ENCODE measurements at regions not wholly inside any gene's neighbourhood (a gene's known extent, or its start where the extent isn't known, plus 50 kb on each side); places are given as distances from the start of the nearest gene placed in this dataset.

GRCh38 chr5:35370871-35371270, 140.6 kb upstream of the PRLR start:
- Histone ChIP-seq H3K9me3 (no peaks in the 10 kb centered on the region), H3K9ac (no peak overlapping the region), H3K4me1 (no peaks in the 10 kb centered on the region), H3K36me3 (no peaks in the 10 kb centered on the region), H3K27ac (no peak overlapping the region), H3K4me3 (no peak overlapping the region), H3K27me3 (no peaks in the 10 kb centered on the region), H4K20me1 (no peaks in the 10 kb centered on the region), H3K4me2 (no peak overlapping the region)
- TF ChIP-seq Cebpa-rat (IDR thresholded peaks at IDR 0.05): no peak

- Histone ChIP-seq H3K4me1 (no peaks in the 10 kb centered on the region), H3K27me3 (no peaks in the 10 kb centered on the region), H3K9ac (no peak overlapping the region), H3K36me3 (no peaks in the 10 kb centered on the region), H3K4me2 (no peak overlapping the region), H3K9me3 (no peaks in the 10 kb centered on the region), H4K20me1 (no peaks in the 10 kb centered on the region), H3K27ac (no peak overlapping the region), H3K4me3 (no peak overlapping the region)
- no peak for TF ChIP-seq Cebpa-rat (IDR thresholded peaks at IDR 0.05)
Measured at GRCh38 chr5:35369965-35370790, 139.9 kb upstream of the PRLR start.

- no peak for TF ChIP-seq Cebpa-rat (IDR thresholded peaks at IDR 0.05)
- Histone ChIP-seq H3K4me1 (no peaks in the 10 kb centered on the region), H3K4me2 (no peak overlapping the region), H3K36me3 (no peaks in the 10 kb centered on the region), H3K9me3 (no peaks in the 10 kb centered on the region), H3K27ac (no peak overlapping the region), H3K27me3 (no peaks in the 10 kb centered on the region), H4K20me1 (no peaks in the 10 kb centered on the region), H3K4me3 (no peak overlapping the region), H3K9ac (no peak overlapping the region)
Measured at GRCh38 chr5:35367526-35367925, 137.2 kb upstream of the PRLR start.

DNA sequence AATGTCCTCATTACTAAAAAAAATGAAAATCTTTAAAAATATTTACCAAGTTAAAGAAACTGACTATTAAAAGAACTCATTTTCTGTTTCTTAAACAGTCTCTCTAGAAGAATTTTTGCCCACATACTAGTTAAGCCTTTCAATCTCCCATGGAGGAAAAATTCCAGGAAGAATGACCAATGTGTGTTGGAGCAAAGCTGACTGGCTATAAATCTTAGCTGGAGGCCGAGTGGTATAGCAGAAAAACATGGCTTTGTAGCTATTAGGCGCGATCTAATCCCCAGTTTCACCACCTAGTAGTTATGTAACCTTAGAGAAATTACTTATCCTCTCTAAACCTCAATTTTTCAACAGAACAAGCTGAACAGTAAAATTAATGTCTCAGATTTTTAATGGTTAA, 135.5 kb upstream of the PRLR start:
- Histone ChIP-seq H3K27me3 (no peaks in the 10 kb centered on the region), H3K4me2 (no peak overlapping the region), H3K4me3 (no peak overlapping the region), H3K9ac (no peak overlapping the region), H3K9me3 (no peaks in the 10 kb centered on the region), H3K36me3 (no peaks in the 10 kb centered on the region), H3K4me1 (no peaks in the 10 kb centered on the region), H3K27ac (no peak overlapping the region), H4K20me1 (no peaks in the 10 kb centered on the region)
- TF ChIP-seq Cebpa-rat (IDR thresholded peaks at IDR 0.05): no peak

DNA sequence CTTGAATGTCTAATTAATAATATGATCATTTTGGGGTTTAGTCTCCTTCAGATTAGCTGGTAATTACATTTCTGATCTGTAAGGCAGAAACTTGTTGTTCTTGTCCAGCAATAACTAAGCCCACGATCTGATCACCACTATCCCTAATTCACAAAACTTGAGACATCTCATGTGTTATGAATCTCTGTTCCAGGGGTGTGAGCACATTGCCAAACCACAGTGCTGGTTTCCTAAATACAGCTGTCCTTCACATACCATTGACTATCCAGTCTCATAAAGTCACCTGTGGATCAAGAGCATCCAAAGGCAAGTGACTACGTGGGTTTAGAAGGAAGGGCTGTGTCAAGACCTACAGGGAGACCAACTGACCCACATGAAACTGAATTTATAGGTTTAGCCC, 134.1 kb upstream of the PRLR start:
- no peak for TF ChIP-seq Cebpa-rat (IDR thresholded peaks at IDR 0.05)
- Histone ChIP-seq H3K9me3 (no peaks in the 10 kb centered on the region), H3K4me2 (no peak overlapping the region), H4K20me1 (no peaks in the 10 kb centered on the region), H3K9ac (no peak overlapping the region), H3K27ac (no peak overlapping the region), H3K27me3 (no peaks in the 10 kb centered on the region), H3K4me3 (no peak overlapping the region), H3K4me1 (no peaks in the 10 kb centered on the region), H3K36me3 (no peaks in the 10 kb centered on the region)

DNA sequence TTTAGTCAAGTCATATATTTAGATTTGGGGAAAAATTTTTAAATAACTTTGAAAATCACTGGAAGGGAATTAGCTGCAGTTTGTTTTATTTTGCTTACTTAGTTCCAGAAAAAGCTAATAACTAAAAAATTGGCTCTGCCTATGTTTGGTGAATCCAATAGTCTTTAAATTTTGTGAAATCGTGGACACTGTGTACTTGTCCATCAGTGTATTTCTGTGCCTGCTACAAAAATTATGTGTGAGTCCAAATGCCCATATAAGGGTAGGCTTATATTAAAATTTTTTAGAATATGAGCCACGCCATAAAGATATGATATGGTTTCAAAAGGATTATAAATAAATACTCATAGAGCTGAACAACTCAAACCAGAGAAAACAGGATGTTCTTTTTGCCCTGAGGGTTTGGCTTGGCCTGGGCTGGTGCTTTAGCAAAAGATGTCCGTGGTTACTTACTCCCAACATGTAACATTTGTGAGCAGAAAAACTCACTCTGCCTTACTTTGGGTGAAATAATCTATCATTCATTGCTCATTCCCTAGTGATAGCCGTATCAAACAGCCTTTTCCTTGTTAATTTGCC, 133.2 kb upstream of the PRLR start:
- no peak for TF ChIP-seq Cebpa-rat (IDR thresholded peaks at IDR 0.05)
- no peak overlapping the region for H3K4me2 ChIP-seq

DNA sequence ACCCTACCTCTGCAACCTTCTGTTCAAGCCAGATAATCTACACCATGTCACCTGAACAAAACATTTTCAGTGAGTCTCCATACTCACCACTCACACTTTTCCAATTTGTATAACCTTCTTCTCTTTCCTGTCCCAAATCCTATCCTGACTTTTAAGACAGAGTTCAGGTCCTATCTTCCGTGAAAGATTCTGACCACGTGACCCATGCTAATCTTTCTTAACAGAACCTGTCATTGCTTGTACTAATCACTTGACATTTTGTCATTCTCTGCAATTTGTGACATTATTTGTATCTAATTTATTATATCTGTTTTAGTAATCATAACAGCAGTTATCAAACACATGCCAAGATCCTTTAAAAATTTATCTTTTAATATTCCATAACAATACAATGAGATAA, 132.5 kb upstream of the PRLR start:
- no peak overlapping the region for H3K4me3 ChIP-seq
- no peak overlapping the region for H3K4me2 ChIP-seq
- H3K4me1 ChIP-seq: no peaks in the 10 kb centered on the region
- H3K36me3 ChIP-seq: no peaks in the 10 kb centered on the region
- TF ChIP-seq Cebpa-rat (IDR thresholded peaks at IDR 0.05): no peak
- H4K20me1 ChIP-seq: no peaks in the 10 kb centered on the region
- H3K27me3 ChIP-seq: no peaks in the 10 kb centered on the region
- H3K9me3 ChIP-seq: no peaks in the 10 kb centered on the region
- H3K9ac ChIP-seq: no peak overlapping the region
- H3K27ac ChIP-seq: no peak overlapping the region

More for the DNA sequence above, 133.2 kb upstream of the PRLR start:
- no peaks in the 10 kb centered on the region for H3K36me3 ChIP-seq
- H3K9ac ChIP-seq: no peak overlapping the region
- no peak overlapping the region for H3K4me3 ChIP-seq
- no peaks in the 10 kb centered on the region for H3K4me1 ChIP-seq
- H3K27me3 ChIP-seq: no peaks in the 10 kb centered on the region
- no peaks in the 10 kb centered on the region for H3K9me3 ChIP-seq
- H4K20me1 ChIP-seq: no peaks in the 10 kb centered on the region
- H3K27ac ChIP-seq: no peak overlapping the region

GRCh38 chr5:35360671-35361070, 130.4 kb upstream of the PRLR start:
- Histone ChIP-seq H3K27ac (no peak overlapping the region), H4K20me1 (no peaks in the 10 kb centered on the region), H3K27me3 (no peaks in the 10 kb centered on the region), H3K4me1 (no peaks in the 10 kb centered on the region), H3K36me3 (no peaks in the 10 kb centered on the region), H3K4me3 (no peak overlapping the region), H3K4me2 (no peak overlapping the region), H3K9me3 (no peaks in the 10 kb centered on the region), H3K9ac (no peak overlapping the region)
- no peak for TF ChIP-seq Cebpa-rat (IDR thresholded peaks at IDR 0.05)

DNA sequence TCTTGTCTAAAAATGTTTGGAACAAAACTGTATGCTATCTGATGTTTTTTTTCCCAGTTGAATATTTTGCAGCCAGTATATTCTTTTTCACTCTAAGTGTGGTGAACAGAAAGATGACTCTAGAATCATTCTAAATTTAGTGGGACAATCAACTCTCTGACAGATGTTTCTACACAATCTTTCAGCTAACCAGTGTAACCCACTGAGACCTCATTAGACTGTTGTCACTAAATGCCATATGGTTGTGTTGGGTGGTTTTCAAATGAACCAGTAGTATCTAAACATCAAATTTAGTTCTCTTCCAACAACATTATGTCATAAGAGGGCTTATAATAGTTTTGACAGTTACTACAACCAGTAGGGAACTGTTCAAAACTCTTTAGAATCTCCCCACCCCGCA, 129.6 kb upstream of the PRLR start:
- no peak overlapping the region for H3K9ac ChIP-seq
- no peaks in the 10 kb centered on the region for H3K4me1 ChIP-seq
- H3K4me2 ChIP-seq: no peak overlapping the region
- TF ChIP-seq Cebpa-rat (IDR thresholded peaks at IDR 0.05): no peak
- no peak overlapping the region for H3K4me3 ChIP-seq
- no peaks in the 10 kb centered on the region for H3K9me3 ChIP-seq
- no peak overlapping the region for H3K27ac ChIP-seq
- H3K27me3 ChIP-seq: no peaks in the 10 kb centered on the region
- no peaks in the 10 kb centered on the region for H3K36me3 ChIP-seq
- H4K20me1 ChIP-seq: no peaks in the 10 kb centered on the region

- H4K20me1 ChIP-seq: no peaks in the 10 kb centered on the region
- H3K36me3 ChIP-seq: no peaks in the 10 kb centered on the region
- no peak overlapping the region for H3K27ac ChIP-seq
- H3K4me3 ChIP-seq: no peak overlapping the region
- no peak overlapping the region for H3K4me2 ChIP-seq
- peaks cover 4% of the 10 kb centered on the region; the same call in 1 of the 2 replicates for H3K9me3 ChIP-seq
- H3K9ac ChIP-seq: no peak overlapping the region
- H3K27me3 ChIP-seq: no peaks in the 10 kb centered on the region
- no peak for TF ChIP-seq Cebpa-rat (IDR thresholded peaks at IDR 0.05)
- no peaks in the 10 kb centered on the region for H3K4me1 ChIP-seq
Measured at GRCh38 chr5:35357973-35358372, 127.7 kb upstream of the PRLR start.

Data from BLaER1 (cell line).